C4-2B (cell line): ENCODE measurements at regions not wholly inside any gene's neighbourhood (a gene's known extent, or its start where the extent isn't known, plus 50 kb on each side); places are given as distances from the start of the nearest gene placed in this dataset.

Source experiments
- CTCF ChIP-seq: fragments of 450-650 bp; conservative IDR thresholded peaks from 2 replicates; pipeline ENCODE4 v1.5.1; 2017; ENCODE audit warnings: mild to moderate bottlenecking
- ZFX ChIP-seq: fragments of 450-650 bp; IDR thresholded peaks from 2 replicates; pipeline ENCODE4 v1.6.1; 2017

- TF ChIP-seq CTCF (no peak), ZFX (no peak)
Observed at GRCh38 chr3:10692039-10692622, 123.9 kb upstream of the SLC6A11 start.
